Heart right ventricle (tissue), 16 donors: ENCODE measurements at regions not wholly inside any gene's neighbourhood (a gene's known extent, or its start where the extent isn't known, plus 50 kb on each side); places are given as distances from the start of the nearest gene placed in this dataset.

Experiments
- ATAC-seq, 8 donors: fragments of 200-7000 bp; cut with Tn5 transposase; one replicate each; pipeline ENCODE4 v1.9.1; 2020; ENCODE audit warnings: mild to moderate bottlenecking in 8 of 8, moderate library complexity in 8 of 8, moderate number of reproducible peaks in 1 of 8
- DNase-seq, 2 donors: peaks; one replicate each; pipeline ENCODE4 v3.0.0-alpha.2; 2020
- H3K27ac ChIP-seq, 10 donors: fragments of 200-600 bp; sonication (generic) in 2 of 10; one replicate each; pipeline versions ENCODE4 v1.5.0 to v1.8.0; 2020 to 2022; ENCODE audit warnings: mild to moderate bottlenecking in 3 of 10
- H3K27me3 ChIP-seq, 7 donors: fragments of 200-600 bp; one replicate each; pipeline ENCODE4 v1.8.0; 2021 to 2022; ENCODE audit warnings: mild to moderate bottlenecking in 2 of 7
- H3K36me3 ChIP-seq, 9 donors: fragments of 200-600 bp; sonication (generic) in 1 of 9; one replicate each; pipeline versions ENCODE4 v1.5.0 to v1.8.0; 2020 to 2022; ENCODE audit warnings: mild to moderate bottlenecking in 2 of 9
- H3K4me1 ChIP-seq, 9 donors: fragments of 200-600 bp; sonication (generic) in 1 of 9; one replicate each; pipeline versions ENCODE4 v1.5.0 to v1.8.0; 2020 to 2022; ENCODE audit warnings: mild to moderate bottlenecking in 4 of 9
- H3K4me3 ChIP-seq, 10 donors: fragments of 200-600 bp; sonication (generic) in 2 of 10; one replicate each; pipeline versions ENCODE4 v1.5.0 to v1.8.0; 2020 to 2022; ENCODE audit warnings: mild to moderate bottlenecking in 7 of 10, moderate library complexity in 2 of 10
- H3K9me3 ChIP-seq, 11 donors: fragments of 200-600 bp in 10 of 11; sonication (generic) in 2 of 11; one replicate each; pipeline versions ENCODE4 v1.5.0 to v1.8.0; 2013 to 2022; ENCODE audit warnings: mild to moderate bottlenecking in 2 of 11, control low read depth in 1 of 11, moderate library complexity in 1 of 11
- WGBS, 2 donors: extraction: QIAGEN DNeasy Blood & Tissue Kit; methylation state at CpG; one replicate each; pipeline ENCODE4 v1.1.7; 2013; ENCODE audit warnings: inconsistent platforms in 1 of 2; 5-methylcytosine and 5-hydroxymethylcytosine counted together
- intact Hi-C, 10 donors: fragments of 100-400 bp; cut with DNase I; formaldehyde crosslinking; loops; one replicate each; pipeline versions ENCODE4 v1.11.1 to v1.14.2; 2022
- TF ChIP-seq, protein P1 (sequence below), 9 donors: fragments of 200-600 bp; sonication (generic) in 2 of 9; IDR thresholded peaks; one replicate each; pipeline versions ENCODE4 v1.5.0 to v1.8.0; 2021 to 2022; ENCODE audit warnings: antibody characterized with exemption in 9 of 9, mild to moderate bottlenecking in 5 of 9, moderate library complexity in 1 of 9
- donor health status: Arrhythmogenic right ventricular cardiomyopathy.
- donor health status: ischemic (EF 13 %, LVEDD 7.1; RV severe dilation, severe dysfunction).
- donor health status: healthy with polysubstance abuse.
- donor health status: DM: no; HTN: yes; CAD: no.
- donor health status: DM: no; HTN: no; CAD: no.
- donor health status: ischemic (EF 25% LVEDD 6.9; RV normal size, moderate dysfunction).
- donor health status: ischemic (EF 25% LVEDD 5.7; RV mildly dilated, moderate dysfunction).
- donor health status: healthy.
- donor health status: DM: yes; HTN: yes; CAD: no.
- donor health status: Ischemic cardiomyopathy.
- donor health status: ischemic (EF 35%, LVEDD 5.7; RV mildly dilated, moderate dysfunction).
- donor health status: nonischemic (EF 11% LVEDD 7.7; RV severe dilation, severe dysfunction).
- donor health status: DM: yes; HTN: yes; CAD: no.
- donor health status: PGD.
- donor health status: ischemic (EF 29% LVEDD 5.4; RV normal size, mild dysfunction).
- donor health status: nonischemic (EF 23%, LVEDD 6.1; RV moderate dilation, normal function).

DNA sequence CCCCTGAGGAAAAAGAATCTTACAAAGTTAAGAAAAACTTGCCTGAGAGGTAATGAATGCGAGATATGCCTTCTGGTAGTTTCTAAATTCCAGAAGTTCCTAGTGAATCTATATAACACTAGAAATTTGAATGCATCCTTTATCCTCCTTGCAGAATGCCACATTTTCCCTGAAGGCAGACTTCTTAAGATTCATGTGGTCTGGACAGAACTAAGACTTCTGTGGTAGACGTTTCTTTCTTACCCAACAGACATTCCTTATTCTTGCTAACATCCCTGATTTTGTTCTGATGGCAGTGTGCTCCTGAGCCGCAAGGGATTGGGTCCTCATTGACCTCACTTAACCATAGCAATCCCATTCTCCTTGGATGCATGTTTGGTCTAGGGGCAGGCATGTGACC, 121.3 kb upstream of the PAPPA2 start:
- H3K9me3 ChIP-seq: peaks cover 0 to 29% (median 13%) of the 10 kb centered on the region in 11 donors
- 73% methylated on average over 3 of the region's 3 CpGs for WGBS, 2 donors
- ATAC-seq (no peak), DNase-seq (no peak)
- no peaks in the 10 kb centered on the region for H3K27me3 ChIP-seq
- no peaks in the 10 kb centered on the region for H3K4me1 ChIP-seq
- H3K27ac ChIP-seq: no peak overlapping the region
- TF ChIP-seq, protein P1, sequence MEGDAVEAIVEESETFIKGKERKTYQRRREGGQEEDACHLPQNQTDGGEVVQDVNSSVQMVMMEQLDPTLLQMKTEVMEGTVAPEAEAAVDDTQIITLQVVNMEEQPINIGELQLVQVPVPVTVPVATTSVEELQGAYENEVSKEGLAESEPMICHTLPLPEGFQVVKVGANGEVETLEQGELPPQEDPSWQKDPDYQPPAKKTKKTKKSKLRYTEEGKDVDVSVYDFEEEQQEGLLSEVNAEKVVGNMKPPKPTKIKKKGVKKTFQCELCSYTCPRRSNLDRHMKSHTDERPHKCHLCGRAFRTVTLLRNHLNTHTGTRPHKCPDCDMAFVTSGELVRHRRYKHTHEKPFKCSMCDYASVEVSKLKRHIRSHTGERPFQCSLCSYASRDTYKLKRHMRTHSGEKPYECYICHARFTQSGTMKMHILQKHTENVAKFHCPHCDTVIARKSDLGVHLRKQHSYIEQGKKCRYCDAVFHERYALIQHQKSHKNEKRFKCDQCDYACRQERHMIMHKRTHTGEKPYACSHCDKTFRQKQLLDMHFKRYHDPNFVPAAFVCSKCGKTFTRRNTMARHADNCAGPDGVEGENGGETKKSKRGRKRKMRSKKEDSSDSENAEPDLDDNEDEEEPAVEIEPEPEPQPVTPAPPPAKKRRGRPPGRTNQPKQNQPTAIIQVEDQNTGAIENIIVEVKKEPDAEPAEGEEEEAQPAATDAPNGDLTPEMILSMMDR (IDR thresholded peaks at IDR 0.05): no peak
- H3K36me3 ChIP-seq: no peaks in the 10 kb centered on the region
- intact Hi-C loops: no loop called here
- no peak overlapping the region for H3K4me3 ChIP-seq

DNA sequence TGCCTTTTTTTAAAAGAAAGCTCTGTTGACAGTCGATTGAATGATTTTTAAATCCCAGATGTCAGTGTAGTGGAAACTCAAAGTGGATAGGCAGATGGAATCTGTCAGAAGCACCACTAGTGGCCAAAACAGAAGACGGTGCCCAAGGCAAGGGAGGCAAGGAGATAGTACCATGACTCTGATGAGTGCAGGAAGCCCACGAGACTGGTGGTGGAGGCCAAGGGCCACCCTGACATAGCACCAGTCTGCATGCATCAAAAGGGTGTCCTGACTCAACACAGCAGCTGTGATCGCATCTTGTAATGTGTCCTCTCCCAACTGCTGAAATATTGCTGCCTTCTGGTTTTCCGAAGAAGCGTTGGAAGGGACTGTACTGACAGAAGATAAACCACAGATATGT, 124.1 kb upstream of the PAPPA2 start:
- 57 to 59% methylated on average over 6 of the region's 6 CpGs for WGBS, 2 donors
- peaks cover 0 to 6% (median 0%) of the 10 kb centered on the region in 11 donors for H3K9me3 ChIP-seq
- no peak for DNase-seq
- no peak for ATAC-seq
- no peak overlapping the region for H3K27ac ChIP-seq
- H3K36me3 ChIP-seq: no peaks in the 10 kb centered on the region
- H3K27me3 ChIP-seq: no peaks in the 10 kb centered on the region
- intact Hi-C loops: no loop called here
- no peaks in the 10 kb centered on the region for H3K4me1 ChIP-seq
- no peak overlapping the region for H3K4me3 ChIP-seq
- TF ChIP-seq, protein P1 (IDR thresholded peaks at IDR 0.05): no peak

DNA sequence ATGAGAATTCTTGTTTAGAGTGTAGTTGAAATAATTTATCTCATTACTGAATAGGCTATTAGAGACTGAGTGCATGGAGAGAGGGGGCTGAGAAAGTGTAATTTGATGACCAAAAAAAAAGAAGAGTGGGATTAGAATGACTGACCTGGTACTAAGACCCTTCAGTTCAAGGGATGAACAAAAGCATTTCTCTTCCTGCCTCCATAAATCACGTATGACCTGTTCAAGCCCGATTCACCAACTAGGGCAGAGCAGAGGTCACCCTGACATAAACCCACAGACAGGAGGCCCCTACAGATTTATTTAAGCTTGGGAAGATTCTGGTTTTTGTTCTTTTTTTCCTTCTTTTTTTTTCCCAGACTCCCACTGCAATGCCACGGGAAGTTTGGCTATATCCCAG, 123.7 kb upstream of the COP1 start:
- no peak overlapping the region for H3K4me3 ChIP-seq
- no peak overlapping the region for H3K27ac ChIP-seq
- H3K9me3 ChIP-seq: peaks cover 0 to 5% (median 0%) of the 10 kb centered on the region in 11 donors
- intact Hi-C loops: no loop called here
- no peak for ATAC-seq
- TF ChIP-seq, protein P1 (IDR thresholded peaks at IDR 0.05): no peak
- H3K4me1 ChIP-seq: no peaks in the 10 kb centered on the region
- DNase-seq: no peak
- H3K36me3 ChIP-seq: no peaks in the 10 kb centered on the region
- 63% methylated on average over 3 of the region's 3 CpGs for WGBS, 2 donors
- no peaks in the 10 kb centered on the region for H3K27me3 ChIP-seq

DNA sequence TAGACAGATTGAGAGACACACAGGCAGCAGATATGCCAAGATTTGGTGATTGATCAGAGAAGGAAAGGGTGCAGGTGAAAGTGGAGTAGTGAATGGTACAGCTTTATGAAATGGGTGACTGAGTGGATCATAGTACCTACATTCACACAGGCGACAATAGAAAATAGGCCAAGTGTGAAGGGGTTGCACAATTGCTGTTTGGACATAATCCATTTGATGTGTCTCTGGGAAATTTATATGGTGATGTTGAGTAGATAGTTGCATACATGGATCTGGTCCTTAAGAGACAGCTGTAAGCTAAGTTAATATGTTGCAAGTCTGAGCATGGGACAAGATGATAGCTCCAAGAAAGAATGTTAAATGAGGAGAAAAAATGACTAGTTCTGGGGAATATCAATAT, 118.6 kb upstream of the COP1 start:
- intact Hi-C loops: no loop called here
- Histone ChIP-seq H3K27ac (no peak overlapping the region), H3K9me3 (no peaks in the 10 kb centered on the region), H3K4me3 (no peak overlapping the region), H3K4me1 (no peaks in the 10 kb centered on the region), H3K36me3 (no peaks in the 10 kb centered on the region), H3K27me3 (peaks cover 0 to 3% (median 0%) of the 10 kb centered on the region in 7 donors)
- TF ChIP-seq, protein P1 (IDR thresholded peaks at IDR 0.05): no peak
- DNase-seq (no peak), ATAC-seq (no peak)
- WGBS, 2 donors: 92 to 94% methylated on average over 1 of the region's 1 CpG
